ENCODE measurements at regions not wholly inside any gene's neighbourhood (a gene's known extent, or its start where the extent isn't known, plus 50 kb on each side); places are given as distances from the start of the nearest gene placed in this dataset.

GRCh38 chr2:139940686-139941085, 1160.5 kb upstream of the NXPH2 start:
- DNase-seq: no peak

- no peak for DNase-seq
Measured at GRCh38 chr2:139925903-139926302, 1145.7 kb upstream of the NXPH2 start.

- no peak for DNase-seq
Measured at GRCh38 chr2:139924070-139924469, 1143.9 kb upstream of the NXPH2 start.

DNA sequence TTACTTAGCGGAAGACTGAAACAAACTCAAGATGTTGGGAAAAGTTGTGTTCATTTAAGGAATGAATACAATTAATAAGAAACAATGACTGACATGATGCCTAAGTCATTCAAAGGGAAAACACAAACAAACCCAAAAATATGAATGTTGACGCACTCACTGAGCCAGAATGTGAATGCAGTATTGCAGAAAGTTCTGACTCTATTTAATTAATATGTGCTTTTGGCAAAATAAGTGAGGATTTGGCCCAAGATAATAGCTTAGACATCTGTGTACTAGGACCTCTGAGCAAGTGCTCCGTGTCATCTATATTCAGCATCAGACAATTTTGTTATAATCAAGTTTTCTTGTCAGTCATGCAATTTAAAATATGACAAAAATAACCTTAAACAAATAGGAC, 1138.8 kb upstream of the NXPH2 start:
- DNase-seq: no peak

GRCh38 chr2:139917690-139918384, 1137.6 kb upstream of the NXPH2 start:
- DNase-seq: no peak

- DNase-seq: peak in 1 of 2 experiments; percentile 2
Measured at GRCh38 chr2:139916822-139917221, 1136.6 kb upstream of the NXPH2 start.

GRCh38 chr2:139911160-139911559, 1131.0 kb upstream of the NXPH2 start:
- no peak for DNase-seq

GRCh38 chr2:139909136-139909535, 1128.9 kb upstream of the NXPH2 start:
- no peak for DNase-seq

- no peak for DNase-seq
Measured at GRCh38 chr2:139905624-139906023, 1125.4 kb upstream of the NXPH2 start.

DNA sequence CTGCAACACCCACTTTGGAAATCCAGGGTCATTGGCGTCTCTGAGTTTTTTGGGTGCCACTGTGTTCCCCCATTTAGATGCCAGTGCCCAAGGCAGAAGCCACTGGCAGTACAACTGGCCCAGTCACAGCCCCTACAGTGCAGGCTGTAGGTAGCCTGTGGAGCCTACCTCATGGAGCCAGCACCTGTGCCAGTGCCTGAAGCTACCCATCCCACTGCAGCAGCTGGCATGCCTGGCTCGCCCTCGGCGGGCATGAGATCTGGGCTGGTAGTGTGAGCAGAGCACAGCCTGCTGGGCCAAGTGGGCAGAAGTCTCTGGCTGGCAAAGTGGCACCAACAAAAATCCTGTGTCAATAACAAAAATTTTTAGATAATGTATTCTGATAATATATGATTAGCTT, 1111.4 kb upstream of the NXPH2 start:
- no peak for DNase-seq

DNA sequence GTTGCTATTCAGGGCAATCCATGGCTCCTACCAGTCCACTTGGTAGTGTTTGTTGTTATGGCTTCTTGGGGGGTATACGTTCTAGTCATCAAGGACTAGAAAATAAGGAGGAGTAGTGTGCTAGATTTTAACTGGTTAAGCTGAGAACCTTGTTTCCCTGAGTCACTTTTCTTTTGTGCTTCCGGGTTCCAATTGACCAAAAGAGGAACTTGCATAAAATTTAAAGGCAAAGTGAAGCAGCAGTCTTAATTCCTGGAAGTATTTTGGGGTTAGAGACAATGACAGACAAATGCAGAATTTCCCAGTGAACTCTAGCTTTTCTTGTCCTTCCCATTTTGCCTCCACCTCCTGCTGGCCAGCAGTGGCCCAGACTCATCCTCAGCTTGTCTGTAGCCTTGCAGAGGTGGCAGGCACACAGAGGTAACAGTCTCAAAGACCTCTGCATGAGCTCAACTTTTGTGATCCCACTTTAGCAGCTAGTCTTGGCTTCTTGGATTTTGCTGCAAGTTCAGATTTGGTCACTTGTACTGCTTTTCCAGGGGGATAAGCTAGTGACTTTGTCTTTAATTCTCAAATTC, 1105.8 kb upstream of the NXPH2 start:
- DNase-seq: no peak

- DNase-seq: no peak
Measured at GRCh38 chr2:139876964-139877363, 1096.8 kb upstream of the NXPH2 start.

- no peak for DNase-seq
Measured at GRCh38 chr2:139876321-139876720, 1096.1 kb upstream of the NXPH2 start.

DNA sequence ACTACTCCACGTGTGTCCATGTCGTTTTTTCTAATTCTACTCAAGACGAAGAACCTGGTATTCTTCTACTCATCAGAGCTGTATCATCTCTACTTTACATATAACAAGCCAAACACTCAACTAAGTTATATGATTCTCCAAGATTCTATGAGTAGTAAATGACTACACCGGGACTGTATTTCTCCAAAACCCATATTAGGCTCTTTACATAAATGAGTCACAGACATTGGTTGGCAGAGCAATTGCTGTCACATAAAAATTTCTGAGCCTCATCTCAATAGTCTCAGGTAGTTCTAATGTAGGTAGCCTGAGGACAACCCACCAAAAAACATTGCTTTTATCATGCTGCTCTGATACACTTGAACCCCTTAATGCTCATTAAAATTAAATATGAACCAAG, 1092.3 kb upstream of the NXPH2 start:
- DNase-seq: no peak

- peak in 1 of 2 experiments; percentile 37 for DNase-seq
Measured at GRCh38 chr2:139872032-139872431, 1091.8 kb upstream of the NXPH2 start.

DNA sequence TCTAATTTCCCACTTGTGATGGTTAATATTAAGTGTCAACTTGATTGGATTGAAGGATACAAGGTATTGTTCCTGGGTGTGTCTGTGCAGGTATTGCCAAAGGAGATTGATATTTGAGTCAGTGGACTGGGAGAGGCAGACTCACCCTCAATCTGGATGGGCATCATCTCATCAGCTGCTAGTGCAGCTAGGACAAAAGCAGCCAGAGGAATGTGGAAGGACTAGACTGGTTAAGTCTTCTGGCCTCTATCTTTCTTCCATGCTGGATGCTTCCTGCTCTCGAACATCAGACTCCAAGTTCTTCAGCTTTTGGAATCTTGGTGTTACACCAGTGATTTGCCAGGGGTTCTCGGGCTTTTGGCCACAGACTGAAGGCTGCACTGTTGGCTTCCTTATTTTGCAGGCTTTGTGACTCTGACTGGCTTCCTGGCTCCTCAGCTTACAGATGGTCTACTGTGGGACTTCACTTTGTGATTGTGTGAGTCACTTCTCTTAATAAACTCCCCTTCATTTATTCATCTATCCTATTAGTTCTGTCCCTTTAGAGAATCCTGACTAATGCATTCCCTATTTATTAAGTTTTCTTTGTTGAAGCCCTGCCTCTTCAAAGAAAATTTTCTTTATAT, 1087.5 kb upstream of the NXPH2 start:
- DNase-seq: no peak

GRCh38 chr2:139864821-139865302, 1084.7 kb upstream of the NXPH2 start:
- DNase-seq: peak; percentile 10 to 11

DNA sequence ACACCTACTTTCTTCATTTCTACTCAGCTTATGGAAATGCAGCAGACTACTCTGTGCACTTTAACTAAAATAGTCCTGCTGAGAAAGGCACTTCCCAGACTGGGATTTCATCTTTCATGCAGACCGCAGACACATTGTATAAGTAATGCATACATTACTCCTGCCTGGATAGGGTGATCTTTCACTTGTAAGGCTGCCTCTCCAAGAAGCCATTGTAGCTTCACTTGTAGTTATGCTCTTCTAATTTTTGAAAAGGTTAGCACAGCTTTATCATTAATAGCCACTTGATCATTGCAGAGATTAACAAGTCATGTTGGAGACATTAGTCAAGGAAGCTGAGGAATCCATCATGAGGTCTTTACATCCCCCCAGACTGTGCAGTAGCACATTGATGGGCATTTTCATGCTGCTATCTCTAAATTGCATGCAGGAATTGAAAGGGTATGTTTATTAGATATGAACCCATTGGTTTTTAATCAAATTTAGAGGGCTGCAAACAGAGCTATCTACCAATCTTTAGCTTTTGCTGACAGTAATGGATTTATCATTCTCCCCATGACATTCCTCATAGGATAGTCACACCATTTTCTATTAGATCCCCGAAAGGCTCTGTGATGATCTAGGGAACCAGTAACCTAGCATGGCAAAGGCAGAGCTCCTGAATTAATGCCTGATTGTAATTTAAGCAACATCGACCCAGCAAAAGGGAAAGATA, 1074.7 kb upstream of the NXPH2 start:
- DNase-seq: no peak

DNA sequence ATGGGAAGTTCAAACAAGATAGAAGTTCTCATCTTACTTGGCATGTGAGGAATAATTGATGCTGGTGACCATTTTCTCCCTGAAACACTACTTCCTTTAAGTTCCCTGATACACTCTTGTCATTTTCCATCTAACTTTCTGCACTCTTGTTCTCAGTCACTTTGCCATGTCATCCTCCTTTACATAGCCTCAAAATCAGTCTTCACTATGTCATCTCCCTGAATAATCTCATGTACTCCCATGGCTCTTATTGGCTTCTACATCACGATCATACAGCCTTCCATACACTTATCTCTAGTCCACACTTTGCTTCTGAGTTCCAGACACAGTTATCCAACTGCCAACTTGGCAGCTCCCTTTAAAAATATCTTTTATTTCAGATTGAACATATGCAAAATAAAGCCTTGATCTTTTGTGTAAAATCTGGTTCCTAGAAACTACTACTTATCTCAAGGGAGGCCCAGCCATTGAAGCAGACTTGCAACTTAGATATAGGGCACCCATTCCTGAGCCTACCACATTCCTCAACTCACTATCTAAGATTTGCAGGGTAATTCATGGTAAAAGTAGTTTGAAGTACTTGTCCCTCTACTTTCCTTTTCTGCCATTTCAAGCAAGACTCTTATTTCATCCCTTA, 1070.2 kb upstream of the NXPH2 start:
- DNase-seq: no peak

GRCh38 chr2:139836769-139837168, 1056.6 kb upstream of the NXPH2 start:
- no peak for DNase-seq

DNA sequence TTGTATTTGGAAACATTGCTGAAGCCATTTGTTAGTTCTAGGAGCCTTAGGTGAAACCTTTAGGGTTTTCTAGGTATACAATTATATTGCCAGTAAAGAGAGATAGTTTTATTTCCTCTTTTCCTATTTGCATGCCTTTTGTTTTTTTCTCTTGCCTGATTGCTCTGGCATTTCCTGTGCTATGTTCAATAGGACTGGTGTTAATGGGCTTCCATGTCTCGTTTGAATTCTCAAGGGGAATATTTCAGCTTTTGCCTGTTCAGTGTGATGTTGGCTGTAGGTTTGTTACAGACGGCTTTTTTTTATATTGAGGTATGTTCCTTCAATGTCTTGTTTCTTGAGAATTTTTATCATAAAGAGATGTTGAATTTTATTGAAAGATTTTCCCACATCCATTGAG, 1054.9 kb upstream of the NXPH2 start:
- peak in 1 of 2 experiments; percentile 34 for DNase-seq

DNA sequence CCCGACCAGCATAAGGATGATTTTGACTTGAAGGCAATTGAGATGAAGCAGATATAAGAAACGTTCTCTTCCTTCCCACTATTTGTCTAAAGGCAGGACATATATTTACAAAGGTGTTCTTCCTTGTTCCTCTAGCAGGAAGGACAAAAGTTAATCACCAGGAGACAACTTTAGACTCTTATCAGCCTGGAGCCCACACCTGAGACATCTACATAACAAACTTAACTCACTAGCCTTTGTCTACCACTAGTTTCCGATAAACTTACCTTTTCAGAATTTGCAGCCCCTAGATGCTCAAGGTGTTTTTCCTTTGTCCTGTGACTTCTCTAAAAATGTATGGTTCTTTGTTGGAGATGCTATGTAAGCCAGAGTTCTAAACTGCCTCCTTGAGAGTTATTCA, 1047.8 kb upstream of the NXPH2 start:
- no peak for DNase-seq

GRCh38 chr2:139825726-139826125, 1045.5 kb upstream of the NXPH2 start:
- DNase-seq: no peak
